ENCODE measurements at regions not wholly inside any gene's neighbourhood (a gene's known extent, or its start where the extent isn't known, plus 50 kb on each side); places are given as distances from the start of the nearest gene placed in this dataset.

DNA sequence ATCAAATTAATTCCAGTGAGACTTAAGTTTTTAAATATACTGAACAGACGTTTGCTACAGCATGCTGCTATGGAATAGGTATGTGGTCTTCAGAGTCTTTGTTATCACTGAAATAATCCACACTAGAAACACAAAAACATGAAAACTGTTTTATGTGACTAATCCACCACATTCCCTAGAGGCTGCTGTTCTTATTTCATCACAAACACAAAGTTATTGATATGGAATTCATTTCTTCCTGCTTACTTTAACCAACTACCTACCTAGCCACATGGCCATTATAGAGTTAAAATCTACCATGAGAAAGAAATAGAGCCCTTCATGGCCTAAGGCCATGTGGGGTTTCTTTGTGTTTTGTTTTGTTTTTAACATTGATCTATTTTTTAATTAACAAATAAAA, 232.3 kb upstream of the PTGER4 start:
- TF ChIP-seq CTCF (IDR thresholded peaks at IDR 0.05) (no peak), POLR2A (IDR thresholded peaks at IDR 0.05) (no peak)
